ENCODE measurements at regions not wholly inside any gene's neighbourhood (a gene's known extent, or its start where the extent isn't known, plus 50 kb on each side); places are given as distances from the start of the nearest gene placed in this dataset.

- no peak for DNase-seq (ENCODE audit: low read depth)
Observed at GRCh38 chr10:123494301-123494808, 171.8 kb upstream of the GPR26 start.

- DNase-seq (ENCODE audit: low read depth) = no peak
Observed at GRCh38 chr10:123496375-123496774, 169.8 kb upstream of the GPR26 start.

GRCh38 chr10:123496996-123497660 is 169.0 kb upstream of the GPR26 start:
- no peak for DNase-seq (ENCODE audit: low read depth)

GRCh38 chr10:123500110-123500509 is 166.0 kb upstream of the GPR26 start:
- DNase-seq (ENCODE audit: low read depth) = no peak

- no peak for DNase-seq (ENCODE audit: low read depth)
Observed at GRCh38 chr10:123501148-123501547, 165.0 kb upstream of the GPR26 start.

GRCh38 chr10:123502983-123503382 is 163.2 kb upstream of the GPR26 start:
- no peak for DNase-seq (ENCODE audit: low read depth)

GRCh38 chr10:123506455-123506854 is 159.7 kb upstream of the GPR26 start:
- DNase-seq (ENCODE audit: low read depth) = no peak

- no peak for DNase-seq (ENCODE audit: low read depth)
Observed at GRCh38 chr10:123507298-123507697, 158.9 kb upstream of the GPR26 start.

GRCh38 chr10:123509338-123509737 is 156.8 kb upstream of the GPR26 start:
- no peak for DNase-seq (ENCODE audit: low read depth)

GRCh38 chr10:123512901-123513775 is 153.0 kb upstream of the GPR26 start:
- DNase-seq (ENCODE audit: low read depth) = no peak

- DNase-seq (ENCODE audit: low read depth) = no peak
Observed at GRCh38 chr10:123513870-123514269, 152.3 kb upstream of the GPR26 start.

GRCh38 chr10:123514996-123515395 is 151.2 kb upstream of the GPR26 start:
- no peak for DNase-seq (ENCODE audit: low read depth)

- no peak for DNase-seq (ENCODE audit: low read depth)
Observed at GRCh38 chr10:123515661-123516060, 150.5 kb upstream of the GPR26 start.

- DNase-seq (ENCODE audit: low read depth) = no peak
Observed at GRCh38 chr10:123516291-123516690, 149.9 kb upstream of the GPR26 start.

- DNase-seq (ENCODE audit: low read depth) = no peak
Observed at GRCh38 chr10:123517426-123517825, 148.7 kb upstream of the GPR26 start.

GRCh38 chr10:123517901-123518300 is 148.3 kb upstream of the GPR26 start:
- no peak for DNase-seq (ENCODE audit: low read depth)

- DNase-seq (ENCODE audit: low read depth) = no peak
Observed at GRCh38 chr10:123518765-123519164, 147.4 kb upstream of the GPR26 start.

- DNase-seq (ENCODE audit: low read depth) = no peak
Observed at GRCh38 chr10:123519861-123520260, 146.3 kb upstream of the GPR26 start.

GRCh38 chr10:123521076-123521475 is 145.1 kb upstream of the GPR26 start:
- no peak for DNase-seq (ENCODE audit: low read depth)

GRCh38 chr10:123521556-123521955 is 144.6 kb upstream of the GPR26 start:
- no peak for DNase-seq (ENCODE audit: low read depth)

GRCh38 chr10:123522702-123523312 is 143.3 kb upstream of the GPR26 start:
- no peak for DNase-seq (ENCODE audit: low read depth)

GRCh38 chr10:123523833-123524232 is 142.3 kb upstream of the GPR26 start:
- no peak for DNase-seq (ENCODE audit: low read depth)

Measured in stimulated activated CD8-positive, alpha-beta memory T cell treated with anti-CD3 and anti-CD28 coated beads, Interleukin-12 subunit alpha, Interleukin-12 subunit beta, amount 100 ng/mL, for 4 hours (primary cell).